ENCODE measurements at regions not wholly inside any gene's neighbourhood (a gene's known extent, or its start where the extent isn't known, plus 50 kb on each side); places are given as distances from the start of the nearest gene placed in this dataset.

- H3K4me3 Mint-ChIP-seq = no peak overlapping the region
- no peaks in the 10 kb centered on the region for H3K36me3 Mint-ChIP-seq
- no peak overlapping the region for H3K27ac Mint-ChIP-seq
- DNase-seq (ENCODE audit: low spot score in 2 of 2, unreplicated experiment in 2 of 2) = no peak
- no peak for TF ChIP-seq CTCF (IDR thresholded peaks at IDR 0.05; ENCODE audit: unreplicated experiment)
- H3K4me1 Mint-ChIP-seq = no peaks in the 10 kb centered on the region
- no peaks in the 10 kb centered on the region for H3K27me3 Mint-ChIP-seq (ENCODE audit: low read depth)
- peaks cover 5% of the 10 kb centered on the region for H3K9me3 Mint-ChIP-seq
Measured at GRCh38 chr1:83548311-83548710, 450.6 kb downstream of the TTLL7 start.

- H3K36me3 Mint-ChIP-seq = no peaks in the 10 kb centered on the region
- peaks cover 5% of the 10 kb centered on the region for H3K9me3 Mint-ChIP-seq
- H3K27ac Mint-ChIP-seq = no peak overlapping the region
- DNase-seq (ENCODE audit: low spot score in 2 of 2, unreplicated experiment in 2 of 2) = no peak
- no peak overlapping the region for H3K4me3 Mint-ChIP-seq
- no peak for TF ChIP-seq CTCF (IDR thresholded peaks at IDR 0.05; ENCODE audit: unreplicated experiment)
- no peaks in the 10 kb centered on the region for H3K4me1 Mint-ChIP-seq
- H3K27me3 Mint-ChIP-seq (ENCODE audit: low read depth) = no peaks in the 10 kb centered on the region
Measured at GRCh38 chr1:83547901-83548300, 451.0 kb downstream of the TTLL7 start.

GRCh38 chr1:83546874-83547273, 452.1 kb downstream of the TTLL7 start:
- Mint-ChIP-seq H3K27me3 (ENCODE audit: low read depth) (no peaks in the 10 kb centered on the region), H3K4me3 (no peak overlapping the region), H3K36me3 (no peaks in the 10 kb centered on the region), H3K27ac (no peak overlapping the region), H3K4me1 (no peaks in the 10 kb centered on the region), H3K9me3 (peaks cover 5% of the 10 kb centered on the region)
- no peak for TF ChIP-seq CTCF (IDR thresholded peaks at IDR 0.05; ENCODE audit: unreplicated experiment)
- no peak for DNase-seq (ENCODE audit: low spot score in 2 of 2, unreplicated experiment in 2 of 2)

- Mint-ChIP-seq H3K9me3 (no peaks in the 10 kb centered on the region), H3K27me3 (ENCODE audit: low read depth) (no peaks in the 10 kb centered on the region), H3K36me3 (no peaks in the 10 kb centered on the region), H3K27ac (no peak overlapping the region), H3K4me1 (no peaks in the 10 kb centered on the region), H3K4me3 (no peak overlapping the region)
- no peak for TF ChIP-seq CTCF (IDR thresholded peaks at IDR 0.05; ENCODE audit: unreplicated experiment)
- DNase-seq (ENCODE audit: low spot score in 2 of 2, unreplicated experiment in 2 of 2) = no peak
Measured at GRCh38 chr1:83545066-83545862, 453.7 kb downstream of the TTLL7 start.

GRCh38 chr1:83543222-83543973, 455.5 kb downstream of the TTLL7 start:
- Mint-ChIP-seq H3K4me1 (no peaks in the 10 kb centered on the region), H3K4me3 (no peak overlapping the region), H3K27ac (no peak overlapping the region), H3K9me3 (no peaks in the 10 kb centered on the region), H3K36me3 (no peaks in the 10 kb centered on the region), H3K27me3 (ENCODE audit: low read depth) (no peaks in the 10 kb centered on the region)
- TF ChIP-seq CTCF (IDR thresholded peaks at IDR 0.05; ENCODE audit: unreplicated experiment) = no peak
- no peak for DNase-seq (ENCODE audit: low spot score in 2 of 2, unreplicated experiment in 2 of 2)
